ENCODE measurements at regions not wholly inside any gene's neighbourhood (a gene's known extent, or its start where the extent isn't known, plus 50 kb on each side); places are given as distances from the start of the nearest gene placed in this dataset.

GRCh38 chr16:5815570-5816237 lies 718.1 kb upstream of the EEF2KMT start:
- WGBS, 2 donors = 44 to 45% methylated on average over 6 of the region's 6 CpGs
- ATAC-seq (no peak), FAIRE-seq (no peak)

GRCh38 chr16:5801396-5801795 lies 703.8 kb upstream of the EEF2KMT start:
- intact Hi-C loops (cut with DNase I) = no loop called here

More at GRCh38 chr16:5815570-5816237, 718.1 kb upstream of the EEF2KMT start:
- Histone ChIP-seq H3K4me1 (no peaks in the 10 kb centered on the region), H3K4me3 (no peak overlapping the region), H3K27ac (no peak overlapping the region), H3K27me3 (no peaks in the 10 kb centered on the region), H3K9me3 (no peaks in the 10 kb centered on the region), H3K36me3 (no peaks in the 10 kb centered on the region)
- DNase-seq = no peak
- intact Hi-C loops (cut with DNase I) = no loop called here
- no peak for TF ChIP-seq CTCF (IDR thresholded peaks at IDR 0.05)

GRCh38 chr16:5793556-5793955 lies 696.0 kb upstream of the EEF2KMT start:
- H3K36me3 ChIP-seq = no peaks in the 10 kb centered on the region
- no peaks in the 10 kb centered on the region for H3K4me1 ChIP-seq
- no peaks in the 10 kb centered on the region for H3K27me3 ChIP-seq
- no peak overlapping the region for H3K27ac ChIP-seq
- no peaks in the 10 kb centered on the region for H3K9me3 ChIP-seq
- WGBS, 2 donors = 42 to 44% methylated on average over 5 of the region's 5 CpGs
- intact Hi-C loops (cut with DNase I) = no loop called here
- TF ChIP-seq CTCF (IDR thresholded peaks at IDR 0.05) = no peak
- ATAC-seq = no peak
- no peak for DNase-seq
- no peak for FAIRE-seq
- no peak overlapping the region for H3K4me3 ChIP-seq

More at GRCh38 chr16:5801396-5801795, 703.8 kb upstream of the EEF2KMT start:
- TF ChIP-seq CTCF (IDR thresholded peaks at IDR 0.05) = no peak
- H3K4me3 ChIP-seq = no peak overlapping the region
- H3K4me1 ChIP-seq = no peaks in the 10 kb centered on the region
- no peaks in the 10 kb centered on the region for H3K36me3 ChIP-seq
- ATAC-seq = no peak
- no peaks in the 10 kb centered on the region for H3K27me3 ChIP-seq
- DNase-seq = no peak
- FAIRE-seq = no peak
- H3K9me3 ChIP-seq = no peaks in the 10 kb centered on the region
- 76 to 79% methylated on average over 8 of the region's 8 CpGs for WGBS, 2 donors
- H3K27ac ChIP-seq = no peak overlapping the region

GRCh38 chr16:5791011-5791657 lies 693.5 kb upstream of the EEF2KMT start:
- ATAC-seq = no peak
- intact Hi-C loops (cut with DNase I) = no loop called here
- FAIRE-seq = no peak
- Histone ChIP-seq H3K36me3 (no peaks in the 10 kb centered on the region), H3K4me3 (no peak overlapping the region), H3K27me3 (no peaks in the 10 kb centered on the region), H3K9me3 (no peaks in the 10 kb centered on the region), H3K27ac (no peak overlapping the region), H3K4me1 (no peaks in the 10 kb centered on the region)
- DNase-seq = no peak
- TF ChIP-seq CTCF (IDR thresholded peaks at IDR 0.05) = no peak
- WGBS, 2 donors = 32 to 38% methylated on average over 8 of the region's 8 CpGs

- no peak for TF ChIP-seq CTCF (IDR thresholded peaks at IDR 0.05)
- DNase-seq (no peak), ATAC-seq (no peak), FAIRE-seq (no peak)
- H3K4me3 ChIP-seq = no peak overlapping the region
- H3K27me3 ChIP-seq = no peaks in the 10 kb centered on the region
- no peaks in the 10 kb centered on the region for H3K9me3 ChIP-seq
- H3K4me1 ChIP-seq = no peaks in the 10 kb centered on the region
- intact Hi-C loops (cut with DNase I) = no loop called here
- no peaks in the 10 kb centered on the region for H3K36me3 ChIP-seq
- WGBS, 2 donors = 44 to 46% methylated on average over 4 of the region's 4 CpGs
- H3K27ac ChIP-seq = no peak overlapping the region
These were observed 692.9 kb upstream of the EEF2KMT start for GRCh38 chr16:5790512-5790911.
